ENCODE measurements at regions not wholly inside any gene's neighbourhood (a gene's known extent, or its start where the extent isn't known, plus 50 kb on each side); places are given as distances from the start of the nearest gene placed in this dataset.
"Not testable (repeated sequence)": the region's sequence is repeated elsewhere in the genome, so short reads cannot be mapped to it uniquely, and the experiment has no call there.

- DNase-seq (ENCODE audit: extremely low spot score, insufficient read length, low read depth) (no peak), FAIRE-seq (peak; percentile 89)
These were observed 130.4 kb upstream of the RADX start for GRCh38 chrX:106481341-106481740.

GRCh38 chrX:106484233-106484632, 127.5 kb upstream of the RADX start:
- DNase-seq (ENCODE audit: extremely low spot score, insufficient read length, low read depth) (peak; percentile 0), FAIRE-seq (peak; percentile 97)

- DNase-seq (ENCODE audit: extremely low spot score, insufficient read length, low read depth); FAIRE-seq: not testable (repeated sequence)
These were observed 118.5 kb upstream of the RADX start for GRCh38 chrX:106493210-106493816.

- no peak for DNase-seq (ENCODE audit: extremely low spot score, insufficient read length, low read depth)
- no peak for FAIRE-seq
These were observed 112.3 kb upstream of the RADX start for GRCh38 chrX:106499473-106499872.

- FAIRE-seq (peak; percentile 26), DNase-seq (ENCODE audit: extremely low spot score, insufficient read length, low read depth) (no peak)
These were observed 100.9 kb upstream of the RADX start for GRCh38 chrX:106510713-106511403.

All from GM18507 (cell line).